ENCODE measurements at regions not wholly inside any gene's neighbourhood (a gene's known extent, or its start where the extent isn't known, plus 50 kb on each side); places are given as distances from the start of the nearest gene placed in this dataset.

- Histone ChIP-seq H3K4me1 (replicated peaks in 1 of 2) (no peaks in the 10 kb centered on the region), H3K36me3 (replicated peaks in 1 of 2) (no peaks in the 10 kb centered on the region), H3K27ac (no peak overlapping the region), H3K9me3 (replicated peaks in 1 of 3) (no peaks in the 10 kb centered on the region), H3K27me3 (no peaks in the 10 kb centered on the region), H3K4me3 (no peak overlapping the region)
- TF ChIP-seq CTCF (IDR thresholded peaks at IDR 0.05) = no peak
- TF ChIP-seq POLR2A (IDR thresholded peaks at IDR 0.05) = no peak
- WGBS, 4 donors = 74 to 90% (median 80%) methylated on average over 8 of the region's 8 CpGs
- intact Hi-C loops (cut with DNase I) = no loop called here
- DNase-seq = peak in 1 of 7 donors; percentile 23
Observed at GRCh38 chr5:133697536-133698258, 85.4 kb upstream of the FSTL4 start.

GRCh38 chr5:133696782-133697507, 84.6 kb upstream of the FSTL4 start:
- Histone ChIP-seq H3K27me3 (no peaks in the 10 kb centered on the region), H3K9me3 (replicated peaks in 1 of 3) (no peaks in the 10 kb centered on the region), H3K4me3 (no peak overlapping the region), H3K36me3 (replicated peaks in 1 of 2) (no peaks in the 10 kb centered on the region), H3K27ac (no peak overlapping the region), H3K4me1 (replicated peaks in 1 of 2) (no peaks in the 10 kb centered on the region)
- no peak for TF ChIP-seq POLR2A (IDR thresholded peaks at IDR 0.05)
- no peak for TF ChIP-seq CTCF (IDR thresholded peaks at IDR 0.05)
- DNase-seq = peak in 2 of 7 donors; percentile 13 to 25
- intact Hi-C loops (cut with DNase I) = no loop called here
- 91 to 94% (median 92%) methylated on average over 8 to 10 of the region's 10 CpGs for WGBS, 4 donors

- intact Hi-C loops (cut with DNase I) = no loop called here
- no peak overlapping the region for H3K27ac ChIP-seq
- 69 to 79% (median 76%) methylated on average over 9 to 10 of the region's 10 CpGs for WGBS, 4 donors
- H3K27me3 ChIP-seq = peaks cover 3% of the 10 kb centered on the region
- H3K4me3 ChIP-seq = no peak overlapping the region
- H3K4me1 ChIP-seq (replicated peaks in 1 of 2) = no peaks in the 10 kb centered on the region
- DNase-seq = peak in 2 of 7 donors; percentile 2 to 14
- H3K9me3 ChIP-seq (replicated peaks in 1 of 3) = no peaks in the 10 kb centered on the region
- no peaks in the 10 kb centered on the region for H3K36me3 ChIP-seq (replicated peaks in 1 of 2)
- TF ChIP-seq POLR2A (IDR thresholded peaks at IDR 0.05) (no peak), CTCF (IDR thresholded peaks at IDR 0.05) (no peak)
Observed at GRCh38 chr5:133696006-133696584, 83.8 kb upstream of the FSTL4 start.

GRCh38 chr5:133694181-133694831, 82.0 kb upstream of the FSTL4 start:
- Histone ChIP-seq H3K27ac (no peak overlapping the region), H3K4me3 (no peak overlapping the region), H3K9me3 (replicated peaks in 1 of 3) (no peaks in the 10 kb centered on the region), H3K36me3 (replicated peaks in 1 of 2) (no peaks in the 10 kb centered on the region), H3K4me1 (replicated peaks in 1 of 2) (no peaks in the 10 kb centered on the region), H3K27me3 (peaks cover 5% of the 10 kb centered on the region)
- 85 to 91% (median 86%) methylated on average over 5 to 6 of the region's 6 CpGs for WGBS, 4 donors
- TF ChIP-seq CTCF (IDR thresholded peaks at IDR 0.05) (no peak), POLR2A (IDR thresholded peaks at IDR 0.05) (no peak)
- intact Hi-C loops (cut with DNase I) = no loop called here
- DNase-seq = no peak

Measured in adrenal gland (tissue), 9 donors.